Duodenal mucosa (tissue), 2 donors: ENCODE measurements at regions not wholly inside any gene's neighbourhood (a gene's known extent, or its start where the extent isn't known, plus 50 kb on each side); places are given as distances from the start of the nearest gene placed in this dataset.

Source experiments
- H3K27ac ChIP-seq: one replicate; pipeline ENCODE4 v1.7.0; 2013; ENCODE audit warnings: low read depth, low read length
- H3K27me3 ChIP-seq, 2 donors: one replicate each; pipeline ENCODE4 v1.7.0; 2013; ENCODE audit warnings: low read length in 2 of 2, control low read depth in 1 of 2; ENCODE audit not compliant: insufficient read depth in 2 of 2, control insufficient read depth in 1 of 2
- H3K36me3 ChIP-seq, 2 donors: one replicate each; pipeline ENCODE4 v1.7.0; 2013; ENCODE audit warnings: low read length in 2 of 2, control low read depth in 1 of 2; ENCODE audit not compliant: insufficient read depth in 2 of 2, control insufficient read depth in 1 of 2
- H3K4me1 ChIP-seq, 2 donors: one replicate each; pipeline ENCODE4 v1.7.0; 2013; ENCODE audit warnings: low read length in 2 of 2, control low read depth in 1 of 2; ENCODE audit not compliant: insufficient read depth in 2 of 2, control insufficient read depth in 1 of 2
- H3K4me3 ChIP-seq, 2 donors: one replicate each; pipeline ENCODE4 v1.7.0; 2013; ENCODE audit warnings: low read length in 2 of 2, low read depth in 1 of 2
- H3K9ac ChIP-seq, 2 donors: one replicate each; pipeline ENCODE4 v1.7.0; 2013; ENCODE audit warnings: low read length in 2 of 2, low read depth in 1 of 2
- H3K9me3 ChIP-seq, 2 donors: one replicate each; pipeline ENCODE4 v1.7.0; 2013; ENCODE audit warnings: low read length in 2 of 2, control low read depth in 1 of 2; ENCODE audit not compliant: control insufficient read depth in 1 of 2

GRCh38 chr16:16817196-16817595, 438.3 kb downstream of the NPIPA7 start:
- H3K4me3 ChIP-seq = no peak overlapping the region
- no peak overlapping the region for H3K27ac ChIP-seq
- no peaks in the 10 kb centered on the region for H3K27me3 ChIP-seq

GRCh38 chr16:16821261-16821660, 442.3 kb downstream of the NPIPA7 start:
- no peaks in the 10 kb centered on the region for H3K4me1 ChIP-seq
- no peaks in the 10 kb centered on the region for H3K36me3 ChIP-seq
- no peak overlapping the region for H3K27ac ChIP-seq
- no peak overlapping the region for H3K9ac ChIP-seq
- H3K9me3 ChIP-seq = no peaks in the 10 kb centered on the region
- H3K4me3 ChIP-seq = no peak overlapping the region
- H3K27me3 ChIP-seq = no peaks in the 10 kb centered on the region

More at GRCh38 chr16:16817196-16817595, 438.3 kb downstream of the NPIPA7 start:
- no peaks in the 10 kb centered on the region for H3K4me1 ChIP-seq
- no peaks in the 10 kb centered on the region for H3K36me3 ChIP-seq
- no peak overlapping the region for H3K9ac ChIP-seq
- H3K9me3 ChIP-seq = no peaks in the 10 kb centered on the region

- Histone ChIP-seq H3K9me3 (no peaks in the 10 kb centered on the region), H3K4me3 (no peak overlapping the region), H3K4me1 (no peaks in the 10 kb centered on the region), H3K36me3 (no peaks in the 10 kb centered on the region), H3K27me3 (no peaks in the 10 kb centered on the region), H3K27ac (no peak overlapping the region), H3K9ac (no peak overlapping the region)
These were observed 450.0 kb downstream of the NPIPA7 start for GRCh38 chr16:16828913-16829398.

GRCh38 chr16:16830401-16830800, 451.5 kb downstream of the NPIPA7 start:
- no peaks in the 10 kb centered on the region for H3K4me1 ChIP-seq
- no peak overlapping the region for H3K4me3 ChIP-seq
- H3K36me3 ChIP-seq = no peaks in the 10 kb centered on the region
- H3K27me3 ChIP-seq = no peaks in the 10 kb centered on the region
- H3K9me3 ChIP-seq = no peaks in the 10 kb centered on the region
- H3K9ac ChIP-seq = no peak overlapping the region
- H3K27ac ChIP-seq = no peak overlapping the region

- Histone ChIP-seq H3K9ac (no peak overlapping the region), H3K27me3 (no peaks in the 10 kb centered on the region), H3K4me1 (no peaks in the 10 kb centered on the region), H3K36me3 (no peaks in the 10 kb centered on the region), H3K9me3 (no peaks in the 10 kb centered on the region), H3K27ac (no peak overlapping the region), H3K4me3 (no peak overlapping the region)
These were observed 452.0 kb downstream of the NPIPA7 start for GRCh38 chr16:16830973-16831372.

DNA sequence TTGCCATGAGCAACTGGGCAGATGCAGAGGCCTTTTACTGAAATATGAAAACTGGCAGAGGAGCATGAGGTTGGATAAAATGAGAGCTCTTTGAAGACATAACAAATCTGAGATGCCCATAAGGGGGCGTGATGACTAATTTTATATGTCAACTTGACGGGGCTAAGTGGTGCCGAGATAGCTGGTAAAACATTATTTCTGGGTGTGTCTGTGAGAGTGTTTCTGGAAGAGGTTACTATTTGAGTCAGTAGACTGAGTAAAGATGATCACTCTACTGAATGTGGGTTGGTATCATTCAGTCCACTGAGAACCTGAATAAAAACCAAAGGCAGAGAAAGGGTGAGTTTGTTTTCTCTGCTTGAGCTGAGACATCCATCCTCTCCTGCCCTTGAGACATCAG, 454.2 kb downstream of the NPIPA7 start:
- Histone ChIP-seq H3K4me3 (no peak overlapping the region), H3K27ac (no peak overlapping the region), H3K27me3 (no peaks in the 10 kb centered on the region), H3K9me3 (no peaks in the 10 kb centered on the region), H3K9ac (no peak overlapping the region), H3K36me3 (no peaks in the 10 kb centered on the region), H3K4me1 (no peaks in the 10 kb centered on the region)

GRCh38 chr16:16850274-16850673, 471.3 kb downstream of the NPIPA7 start:
- Histone ChIP-seq H3K27ac (no peak overlapping the region), H3K4me1 (no peaks in the 10 kb centered on the region), H3K4me3 (no peak overlapping the region), H3K36me3 (no peaks in the 10 kb centered on the region), H3K9me3 (no peaks in the 10 kb centered on the region), H3K9ac (no peak overlapping the region), H3K27me3 (no peaks in the 10 kb centered on the region)

DNA sequence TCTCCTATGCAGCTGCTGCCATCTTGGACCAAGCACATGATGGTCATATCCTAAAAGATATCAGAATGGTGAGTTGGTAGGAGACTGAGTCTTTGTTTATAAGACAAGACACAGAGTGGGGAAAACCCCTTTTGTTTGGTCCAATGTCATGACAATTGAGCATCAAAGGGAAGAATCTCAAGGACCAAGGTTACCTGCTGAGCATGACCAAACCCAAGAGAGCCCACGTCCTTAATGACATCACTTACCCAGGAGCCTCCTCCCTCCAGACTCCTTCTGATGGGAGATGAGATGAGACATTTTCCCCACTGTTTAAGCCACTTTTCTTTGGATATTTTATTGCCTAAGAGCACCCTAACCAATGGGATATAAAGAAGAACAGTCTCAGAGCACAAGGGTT, 478.1 kb downstream of the NPIPA7 start:
- no peak overlapping the region for H3K27ac ChIP-seq
- H3K4me1 ChIP-seq = no peaks in the 10 kb centered on the region
- no peaks in the 10 kb centered on the region for H3K36me3 ChIP-seq
- no peaks in the 10 kb centered on the region for H3K27me3 ChIP-seq
- no peak overlapping the region for H3K9ac ChIP-seq
- no peaks in the 10 kb centered on the region for H3K9me3 ChIP-seq
- H3K4me3 ChIP-seq = no peak overlapping the region

- Histone ChIP-seq H3K36me3 (no peaks in the 10 kb centered on the region), H3K9me3 (no peaks in the 10 kb centered on the region), H3K4me3 (no peak overlapping the region), H3K27ac (no peak overlapping the region), H3K9ac (no peak overlapping the region), H3K27me3 (no peaks in the 10 kb centered on the region), H3K4me1 (no peaks in the 10 kb centered on the region)
These were observed 478.8 kb downstream of the NPIPA7 start for GRCh38 chr16:16857603-16858283.

- Histone ChIP-seq H3K9ac (no peak overlapping the region), H3K4me1 (no peaks in the 10 kb centered on the region), H3K4me3 (no peak overlapping the region), H3K9me3 (no peaks in the 10 kb centered on the region), H3K27me3 (no peaks in the 10 kb centered on the region), H3K36me3 (no peaks in the 10 kb centered on the region), H3K27ac (no peak overlapping the region)
These were observed 482.6 kb downstream of the NPIPA7 start for GRCh38 chr16:16861546-16861945.
